Suppressor macrophage treated with lipopolysaccharide for 4 hours (primary cell): ENCODE measurements at regions not wholly inside any gene's neighbourhood (a gene's known extent, or its start where the extent isn't known, plus 50 kb on each side); places are given as distances from the start of the nearest gene placed in this dataset.
A peak's percentile ranks its signal among the peaks of the same experiment; 100 is the strongest.
"Not testable (repeated sequence)": the region's sequence is repeated elsewhere in the genome, so short reads cannot be mapped to it uniquely, and the experiment has no call there.

Source experiments
- DNase-seq: peaks from one replicate; pipeline ENCODE4 v3.0.0-alpha.2; 2020

- no peak for DNase-seq
These were observed 264.0 kb downstream of the CTH start for GRCh38 chr1:70674941-70675685.

- DNase-seq = no peak
These were observed 264.7 kb downstream of the CTH start for GRCh38 chr1:70675737-70676156.

- DNase-seq = peak; percentile 78
These were observed 274.5 kb downstream of the CTH start for GRCh38 chr1:70685300-70686286.

- DNase-seq = no peak
These were observed 277.5 kb downstream of the CTH start for GRCh38 chr1:70688580-70688979.

- DNase-seq = no peak
These were observed 295.4 kb downstream of the CTH start for GRCh38 chr1:70706381-70707037.

GRCh38 chr1:70707214-70707613 lies 296.1 kb downstream of the CTH start:
- DNase-seq = no peak

- no peak for DNase-seq
These were observed 303.1 kb downstream of the CTH start for GRCh38 chr1:70714149-70714548.

GRCh38 chr1:70717211-70717610 lies 306.1 kb downstream of the CTH start:
- DNase-seq = no peak

- DNase-seq = no peak
These were observed 306.6 kb downstream of the CTH start for GRCh38 chr1:70717656-70718055.

- no peak for DNase-seq
These were observed 307.1 kb downstream of the CTH start for GRCh38 chr1:70718086-70718630.

- DNase-seq = no peak
These were observed 308.1 kb downstream of the CTH start for GRCh38 chr1:70719154-70719553.

- DNase-seq = no peak
These were observed 309.0 kb downstream of the CTH start for GRCh38 chr1:70720109-70720508.

- DNase-seq = no peak
These were observed 309.5 kb downstream of the CTH start for GRCh38 chr1:70720521-70720920.

GRCh38 chr1:70727886-70728489 lies 316.9 kb downstream of the CTH start:
- no peak for DNase-seq

GRCh38 chr1:70736518-70736917 lies 311.1 kb downstream of the PTGER3 start:
- not testable (repeated sequence) for DNase-seq

GRCh38 chr1:70737125-70737524 lies 310.5 kb downstream of the PTGER3 start:
- no peak for DNase-seq

- DNase-seq = no peak
These were observed 309.0 kb downstream of the PTGER3 start for GRCh38 chr1:70738624-70739023.

GRCh38 chr1:70745199-70745598 lies 302.4 kb downstream of the PTGER3 start:
- DNase-seq = peak; percentile 9

- DNase-seq = not testable (repeated sequence)
These were observed 301.6 kb downstream of the PTGER3 start for GRCh38 chr1:70746062-70746461.

- DNase-seq = not testable (repeated sequence)
These were observed 300.5 kb downstream of the PTGER3 start for GRCh38 chr1:70747123-70747522.

GRCh38 chr1:70751676-70752287 lies 295.8 kb downstream of the PTGER3 start:
- DNase-seq = not testable (repeated sequence)

GRCh38 chr1:70754701-70755100 lies 292.9 kb downstream of the PTGER3 start:
- no peak for DNase-seq
